Inferior parietal cortex (tissue), 1 donor: ENCODE measurements at regions not wholly inside any gene's neighbourhood (a gene's known extent, or its start where the extent isn't known, plus 50 kb on each side); places are given as distances from the start of the nearest gene placed in this dataset.

Experiments
- DNase-seq: peaks from one replicate; pipeline ENCODE4 v3.0.0-alpha.2; 2016; ENCODE audit errors: extremely low spot score

- no peak for DNase-seq
Observed at GRCh38 chr15:85976986-85977385, 102.7 kb upstream of the AGBL1 start.

GRCh38 chr15:85977586-85977985, 102.1 kb upstream of the AGBL1 start:
- no peak for DNase-seq

- DNase-seq, result no peak
Observed at GRCh38 chr15:85979929-85980328, 99.7 kb upstream of the AGBL1 start.

- no peak for DNase-seq
Observed at GRCh38 chr15:85980946-85981345, 98.7 kb upstream of the AGBL1 start.

GRCh38 chr15:85984241-85984640, 95.4 kb upstream of the AGBL1 start:
- no peak for DNase-seq

- no peak for DNase-seq
Observed at GRCh38 chr15:85986116-85986515, 93.6 kb upstream of the AGBL1 start.

GRCh38 chr15:85986741-85987140, 92.9 kb upstream of the AGBL1 start:
- DNase-seq, result no peak

- DNase-seq, result no peak
Observed at GRCh38 chr15:85988741-85989140, 90.9 kb upstream of the AGBL1 start.

- no peak for DNase-seq
Observed at GRCh38 chr15:85992224-85992623, 87.4 kb upstream of the AGBL1 start.

- no peak for DNase-seq
Observed at GRCh38 chr15:85993116-85993515, 86.6 kb upstream of the AGBL1 start.

- DNase-seq, result no peak
Observed at GRCh38 chr15:85997618-85998017, 82.1 kb upstream of the AGBL1 start.

- no peak for DNase-seq
Observed at GRCh38 chr15:85999658-86000057, 80.0 kb upstream of the AGBL1 start.

GRCh38 chr15:86001200-86001599, 78.5 kb upstream of the AGBL1 start:
- DNase-seq, result no peak

- no peak for DNase-seq
Observed at GRCh38 chr15:86002444-86002843, 77.2 kb upstream of the AGBL1 start.

- DNase-seq, result no peak
Observed at GRCh38 chr15:86004061-86004460, 75.6 kb upstream of the AGBL1 start.

- no peak for DNase-seq
Observed at GRCh38 chr15:86006546-86006945, 73.1 kb upstream of the AGBL1 start.

GRCh38 chr15:86009727-86010126, 69.9 kb upstream of the AGBL1 start:
- DNase-seq, result no peak

GRCh38 chr15:86010398-86010797, 69.3 kb upstream of the AGBL1 start:
- DNase-seq, result no peak

GRCh38 chr15:86010891-86011290, 68.8 kb upstream of the AGBL1 start:
- no peak for DNase-seq

GRCh38 chr15:86014016-86014415, 65.7 kb upstream of the AGBL1 start:
- DNase-seq, result no peak

GRCh38 chr15:86016750-86017149, 62.9 kb upstream of the AGBL1 start:
- DNase-seq, result no peak

- no peak for DNase-seq
Observed at GRCh38 chr15:86018679-86019078, 61.0 kb upstream of the AGBL1 start.

- no peak for DNase-seq
Observed at GRCh38 chr15:86021281-86022264, 58.1 kb upstream of the AGBL1 start.

GRCh38 chr15:86028961-86029360, 50.7 kb upstream of the AGBL1 start:
- DNase-seq, result no peak
